ENCODE measurements at regions not wholly inside any gene's neighbourhood (a gene's known extent, or its start where the extent isn't known, plus 50 kb on each side); places are given as distances from the start of the nearest gene placed in this dataset.

DNA sequence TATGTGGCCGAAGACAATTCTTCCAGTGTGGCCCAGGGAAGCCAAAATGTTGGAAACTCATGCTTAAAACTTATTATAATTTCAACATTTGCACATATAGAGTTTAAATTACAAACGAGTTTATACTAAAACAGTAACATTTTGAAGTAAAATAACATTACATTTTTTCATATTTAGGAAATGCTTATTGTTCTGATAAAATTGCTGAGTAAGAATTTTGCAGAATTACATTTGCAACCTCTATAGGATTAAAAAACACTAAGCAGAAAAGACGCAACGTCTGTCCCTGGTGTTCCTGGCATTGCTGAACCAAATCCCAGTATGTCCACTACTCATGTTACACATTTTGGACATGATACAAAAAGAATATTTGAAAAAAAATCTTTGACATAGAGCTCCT, 1241.2 kb downstream of the SUCLG1 start:
- Histone ChIP-seq H3K27ac (ENCODE audit: low read depth, low read length) (no peak overlapping the region), H4K20me1 (ENCODE audit: control insufficient read depth, insufficient read depth, low read depth, low read length) (no peaks in the 10 kb centered on the region), H3K27me3 (ENCODE audit: control insufficient read depth, low read length) (no peaks in the 10 kb centered on the region), H3K4me3 (ENCODE audit: low read length) (no peak overlapping the region), H3K9me2 (replicated peaks; ENCODE audit: control insufficient read depth, low read length) (no peaks in the 10 kb centered on the region), H3K79me2 (ENCODE audit: control insufficient read depth, low read length) (no peaks in the 10 kb centered on the region), H3K4me2 (ENCODE audit: low read length) (no peak overlapping the region), H3K36me3 (ENCODE audit: control insufficient read depth, low read length) (no peaks in the 10 kb centered on the region), H3F3A (ENCODE audit: control insufficient read depth, insufficient read depth) (no peaks in the 10 kb centered on the region), H3K4me1 (ENCODE audit: control insufficient read depth, low read length) (no peaks in the 10 kb centered on the region), H3K9me3 (ENCODE audit: control insufficient read depth, insufficient read depth, low read length) (no peaks in the 10 kb centered on the region)
- TF ChIP-seq EZH2phosphoT487 (IDR thresholded peaks at IDR 0.05; ENCODE audit: borderline replicate concordance, low read length): no peak
- TF ChIP-seq, protein P1, sequence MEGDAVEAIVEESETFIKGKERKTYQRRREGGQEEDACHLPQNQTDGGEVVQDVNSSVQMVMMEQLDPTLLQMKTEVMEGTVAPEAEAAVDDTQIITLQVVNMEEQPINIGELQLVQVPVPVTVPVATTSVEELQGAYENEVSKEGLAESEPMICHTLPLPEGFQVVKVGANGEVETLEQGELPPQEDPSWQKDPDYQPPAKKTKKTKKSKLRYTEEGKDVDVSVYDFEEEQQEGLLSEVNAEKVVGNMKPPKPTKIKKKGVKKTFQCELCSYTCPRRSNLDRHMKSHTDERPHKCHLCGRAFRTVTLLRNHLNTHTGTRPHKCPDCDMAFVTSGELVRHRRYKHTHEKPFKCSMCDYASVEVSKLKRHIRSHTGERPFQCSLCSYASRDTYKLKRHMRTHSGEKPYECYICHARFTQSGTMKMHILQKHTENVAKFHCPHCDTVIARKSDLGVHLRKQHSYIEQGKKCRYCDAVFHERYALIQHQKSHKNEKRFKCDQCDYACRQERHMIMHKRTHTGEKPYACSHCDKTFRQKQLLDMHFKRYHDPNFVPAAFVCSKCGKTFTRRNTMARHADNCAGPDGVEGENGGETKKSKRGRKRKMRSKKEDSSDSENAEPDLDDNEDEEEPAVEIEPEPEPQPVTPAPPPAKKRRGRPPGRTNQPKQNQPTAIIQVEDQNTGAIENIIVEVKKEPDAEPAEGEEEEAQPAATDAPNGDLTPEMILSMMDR (IDR thresholded peaks at IDR 0.05; ENCODE audit: low read depth, low read length, poor library complexity, severe bottlenecking): no peak

DNA sequence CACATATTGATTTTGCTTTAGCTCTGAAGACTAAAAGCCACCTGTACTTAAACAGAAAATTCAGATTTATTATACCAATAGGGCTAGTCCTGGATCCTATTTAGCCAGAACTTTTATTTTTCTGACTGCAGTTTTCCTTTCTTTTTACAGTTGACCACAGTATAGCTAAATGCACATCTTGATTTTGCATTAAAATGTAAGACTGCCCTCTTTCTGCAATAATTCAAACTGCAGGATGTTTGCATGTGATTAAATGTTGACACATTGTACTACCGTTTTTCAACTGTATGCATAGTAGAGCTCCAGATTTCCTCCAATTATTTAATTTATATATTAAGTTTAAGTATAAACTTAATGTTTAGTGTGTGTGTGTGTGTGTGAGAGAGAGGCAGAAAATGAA, 1262.9 kb downstream of the SUCLG1 start:
- H3K4me2 ChIP-seq (ENCODE audit: low read length): no peak overlapping the region
- no peaks in the 10 kb centered on the region for H4K20me1 ChIP-seq (ENCODE audit: control insufficient read depth, insufficient read depth, low read depth, low read length)
- no peaks in the 10 kb centered on the region for H3K36me3 ChIP-seq (ENCODE audit: control insufficient read depth, low read length)
- H3K9me2 ChIP-seq (replicated peaks; ENCODE audit: control insufficient read depth, low read length): no peaks in the 10 kb centered on the region
- H3K4me3 ChIP-seq (ENCODE audit: low read length): no peak overlapping the region
- no peak for TF ChIP-seq EZH2phosphoT487 (IDR thresholded peaks at IDR 0.05; ENCODE audit: borderline replicate concordance, low read length)
- TF ChIP-seq, protein P1 (IDR thresholded peaks at IDR 0.05; ENCODE audit: low read depth, low read length, poor library complexity, severe bottlenecking): peak; percentile 44
- H3K27ac ChIP-seq (ENCODE audit: low read depth, low read length): no peak overlapping the region
- no peaks in the 10 kb centered on the region for H3K27me3 ChIP-seq (ENCODE audit: control insufficient read depth, low read length)
- H3K9me3 ChIP-seq (ENCODE audit: control insufficient read depth, insufficient read depth, low read length): no peaks in the 10 kb centered on the region
- no peaks in the 10 kb centered on the region for H3F3A ChIP-seq (ENCODE audit: control insufficient read depth, insufficient read depth)
- no peaks in the 10 kb centered on the region for H3K79me2 ChIP-seq (ENCODE audit: control insufficient read depth, low read length)
- H3K4me1 ChIP-seq (ENCODE audit: control insufficient read depth, low read length): no peaks in the 10 kb centered on the region

DNA sequence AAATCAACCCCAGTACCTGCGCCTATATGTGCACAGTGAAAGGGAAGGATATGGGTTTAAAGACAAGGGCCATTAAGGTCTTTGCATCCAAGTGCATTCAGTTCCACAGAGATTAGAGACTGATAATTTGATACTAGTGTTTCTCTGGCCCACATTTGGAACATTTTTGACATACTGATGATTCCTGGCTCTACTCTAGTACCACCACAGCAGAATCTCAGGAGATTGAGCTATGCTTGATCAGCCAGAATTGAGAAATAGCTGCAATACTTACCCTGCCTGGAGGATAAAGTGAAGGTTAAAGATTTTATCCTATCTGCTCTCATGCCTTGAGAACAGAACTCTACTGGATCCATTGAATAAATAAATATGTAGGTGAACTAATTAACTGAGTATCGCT, 1267.8 kb downstream of the SUCLG1 start:
- TF ChIP-seq, protein P1 (IDR thresholded peaks at IDR 0.05; ENCODE audit: low read depth, low read length, poor library complexity, severe bottlenecking): no peak
- TF ChIP-seq EZH2phosphoT487 (IDR thresholded peaks at IDR 0.05; ENCODE audit: borderline replicate concordance, low read length): no peak
- H3K27ac ChIP-seq (ENCODE audit: low read depth, low read length): no peak overlapping the region

More for the DNA sequence above, 1267.8 kb downstream of the SUCLG1 start:
- no peaks in the 10 kb centered on the region for H3K79me2 ChIP-seq (ENCODE audit: control insufficient read depth, low read length)
- H3F3A ChIP-seq (ENCODE audit: control insufficient read depth, insufficient read depth): no peaks in the 10 kb centered on the region
- no peaks in the 10 kb centered on the region for H3K9me2 ChIP-seq (replicated peaks; ENCODE audit: control insufficient read depth, low read length)
- no peaks in the 10 kb centered on the region for H3K9me3 ChIP-seq (ENCODE audit: control insufficient read depth, insufficient read depth, low read length)
- H3K4me3 ChIP-seq (ENCODE audit: low read length): no peak overlapping the region
- H3K4me1 ChIP-seq (ENCODE audit: control insufficient read depth, low read length): no peaks in the 10 kb centered on the region
- no peaks in the 10 kb centered on the region for H3K36me3 ChIP-seq (ENCODE audit: control insufficient read depth, low read length)
- H3K27me3 ChIP-seq (ENCODE audit: control insufficient read depth, low read length): no peaks in the 10 kb centered on the region
- no peaks in the 10 kb centered on the region for H4K20me1 ChIP-seq (ENCODE audit: control insufficient read depth, insufficient read depth, low read depth, low read length)
- H3K4me2 ChIP-seq (ENCODE audit: low read length): no peak overlapping the region

Data from DOHH2 (cell line).